ENCODE measurements at regions not wholly inside any gene's neighbourhood (a gene's known extent, or its start where the extent isn't known, plus 50 kb on each side); places are given as distances from the start of the nearest gene placed in this dataset.
A peak's percentile ranks its signal among the peaks of the same experiment; 100 is the strongest.

DNA sequence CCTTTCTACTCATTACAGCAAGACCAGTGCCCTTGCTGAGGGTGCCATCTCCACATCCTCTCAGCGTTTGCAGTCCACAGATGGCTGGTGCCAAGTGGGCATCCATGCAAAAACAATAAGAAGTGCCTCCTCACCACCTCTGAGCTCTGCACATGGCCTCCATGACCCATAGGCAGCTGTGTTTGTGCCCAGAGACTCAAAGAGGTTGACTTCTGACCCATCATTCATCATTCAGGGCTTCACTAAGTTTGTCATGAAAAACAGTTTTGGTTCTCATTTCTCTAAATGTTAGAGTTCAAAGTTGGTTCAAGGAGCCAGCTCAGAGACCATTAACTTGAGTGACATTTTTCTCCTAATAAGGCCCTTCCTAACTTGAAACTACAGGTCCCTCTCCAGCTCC lies 512.6 kb upstream of the MAP3K7 start:
- Mint-ChIP-seq H3K4me1 (no peaks in the 10 kb centered on the region), H3K27me3 (no peaks in the 10 kb centered on the region), H3K27ac (no peak overlapping the region), H3K9me3 (peaks cover 0 to 2% of the 10 kb centered on the region in 2 donors), H3K36me3 (no peaks in the 10 kb centered on the region), H3K4me3 (no peak overlapping the region)
- ATAC-seq (replicated peaks) = peak; percentile 29
- DNase-seq = no peak

DNA sequence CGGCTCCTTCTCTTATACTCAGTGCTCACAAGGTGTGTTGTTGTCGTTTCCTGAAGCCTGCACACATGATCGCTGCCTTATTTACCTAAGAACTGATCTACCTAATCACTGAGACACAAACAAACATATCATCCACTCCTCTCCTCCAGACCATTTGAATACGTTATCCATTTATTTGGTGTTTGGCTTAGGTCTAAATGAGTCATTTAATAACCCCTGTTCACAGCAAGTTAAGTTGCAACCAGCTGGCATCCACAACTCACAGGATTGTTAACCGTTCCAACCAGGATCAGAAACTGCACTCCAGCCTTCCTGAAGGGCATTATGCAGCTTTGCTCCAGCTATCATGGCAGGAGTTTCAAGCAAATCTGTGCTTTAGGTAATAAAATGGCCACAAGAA lies 511.1 kb upstream of the MAP3K7 start:
- DNase-seq (no peak), ATAC-seq (replicated peaks) (no peak)
- Mint-ChIP-seq H3K4me1 (no peaks in the 10 kb centered on the region), H3K4me3 (no peak overlapping the region), H3K36me3 (no peaks in the 10 kb centered on the region), H3K27ac (no peak overlapping the region), H3K27me3 (peaks cover 0 to 3% of the 10 kb centered on the region in 2 donors), H3K9me3 (peaks cover 0 to 2% of the 10 kb centered on the region in 2 donors)

- DNase-seq = no peak
- no peaks in the 10 kb centered on the region for H3K36me3 Mint-ChIP-seq
These were observed 510.5 kb upstream of the MAP3K7 start for GRCh38 chr6:91097364-91097763.

DNA sequence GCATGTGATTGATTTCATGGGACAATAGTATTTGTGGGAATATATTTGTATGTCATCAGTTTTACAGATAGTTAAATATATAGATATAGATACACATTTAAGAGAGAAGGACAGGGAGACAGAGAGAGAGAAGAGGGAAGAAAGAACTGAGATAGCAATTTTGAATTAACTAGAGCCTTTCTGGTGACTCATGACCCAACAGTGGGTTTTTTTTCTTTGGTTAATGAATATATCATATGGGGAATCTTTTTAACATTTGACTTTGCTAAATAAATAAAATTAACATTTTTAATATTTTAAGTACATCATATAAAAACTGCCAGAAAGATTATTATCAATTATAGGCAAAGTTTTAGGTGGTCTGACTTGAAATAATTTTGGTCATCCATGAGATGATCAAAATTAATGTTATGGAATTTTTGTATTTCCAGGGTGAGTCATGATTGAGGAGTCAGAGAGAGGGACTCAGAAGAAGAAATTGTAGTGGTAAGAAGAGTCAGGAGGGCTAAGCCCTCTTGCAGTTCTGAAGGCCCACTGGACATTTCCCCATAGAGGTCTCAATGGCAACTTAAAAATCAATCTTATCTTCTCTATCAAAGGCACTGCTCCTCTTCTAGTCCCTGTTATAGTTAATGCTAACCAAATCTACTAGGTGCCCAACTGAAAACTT lies 508.1 kb upstream of the MAP3K7 start:
- Mint-ChIP-seq H3K27me3 (peaks cover 3 to 10% of the 10 kb centered on the region in 2 donors), H3K4me1 (no peaks in the 10 kb centered on the region), H3K36me3 (no peaks in the 10 kb centered on the region), H3K4me3 (no peak overlapping the region), H3K27ac (no peak overlapping the region), H3K9me3 (peaks cover 0 to 2% of the 10 kb centered on the region in 2 donors)
- ATAC-seq (replicated peaks) (no peak), DNase-seq (no peak)

More at GRCh38 chr6:91097364-91097763, 510.5 kb upstream of the MAP3K7 start:
- Mint-ChIP-seq H3K27ac (no peak overlapping the region), H3K27me3 (peaks cover 1 to 3% of the 10 kb centered on the region in 2 donors), H3K4me1 (no peaks in the 10 kb centered on the region), H3K4me3 (no peak overlapping the region), H3K9me3 (peaks cover 0 to 2% of the 10 kb centered on the region in 2 donors)
- ATAC-seq (replicated peaks) = no peak

- ATAC-seq (replicated peaks) (no peak), DNase-seq (no peak)
- Mint-ChIP-seq H3K4me3 (no peak overlapping the region), H3K9me3 (peaks cover 0 to under 1% of the 10 kb centered on the region in 2 donors), H3K4me1 (no peaks in the 10 kb centered on the region), H3K27me3 (peaks cover 3 to 16% of the 10 kb centered on the region in 2 donors), H3K36me3 (no peaks in the 10 kb centered on the region), H3K27ac (no peak overlapping the region)
These were observed 507.5 kb upstream of the MAP3K7 start for GRCh38 chr6:91094341-91094740.

GRCh38 chr6:91088976-91089375 lies 502.1 kb upstream of the MAP3K7 start:
- H3K27me3 Mint-ChIP-seq = peaks cover 3 to 18% of the 10 kb centered on the region in 2 donors
- no peaks in the 10 kb centered on the region for H3K4me1 Mint-ChIP-seq
- no peaks in the 10 kb centered on the region for H3K36me3 Mint-ChIP-seq
- DNase-seq = no peak
- no peak overlapping the region for H3K27ac Mint-ChIP-seq
- no peak for ATAC-seq (replicated peaks)
- H3K9me3 Mint-ChIP-seq = no peaks in the 10 kb centered on the region
- no peak overlapping the region for H3K4me3 Mint-ChIP-seq

- Mint-ChIP-seq H3K36me3 (no peaks in the 10 kb centered on the region), H3K27me3 (peaks cover 2 to 18% of the 10 kb centered on the region in 2 donors), H3K27ac (no peak overlapping the region), H3K4me3 (no peak overlapping the region), H3K4me1 (no peaks in the 10 kb centered on the region), H3K9me3 (no peaks in the 10 kb centered on the region)
- ATAC-seq (replicated peaks) = no peak
- DNase-seq = no peak
These were observed 501.6 kb upstream of the MAP3K7 start for GRCh38 chr6:91088515-91088914.

DNA sequence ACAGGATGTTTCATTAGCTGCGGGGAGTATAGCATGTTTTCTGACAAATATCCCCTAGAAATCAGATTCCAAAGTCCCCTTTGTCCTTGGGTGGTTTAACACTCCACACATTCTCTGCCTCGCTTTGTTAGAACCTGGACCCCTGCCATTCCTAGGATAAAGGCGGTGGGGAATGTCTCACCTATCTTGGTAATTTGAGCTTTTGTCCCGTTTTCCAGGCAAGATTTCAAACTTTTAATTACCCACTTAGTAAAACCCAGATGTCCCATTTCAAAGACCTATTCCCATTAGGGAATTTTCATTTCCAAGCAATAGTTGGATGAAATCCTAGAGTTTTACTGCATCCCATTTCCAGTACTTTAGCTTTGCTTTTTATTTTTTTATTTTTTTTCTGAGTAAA lies 501.0 kb upstream of the MAP3K7 start:
- Mint-ChIP-seq H3K4me3 (no peak overlapping the region), H3K36me3 (no peaks in the 10 kb centered on the region), H3K9me3 (no peaks in the 10 kb centered on the region), H3K27ac (no peak overlapping the region), H3K4me1 (no peaks in the 10 kb centered on the region), H3K27me3 (peaks cover 3 to 18% of the 10 kb centered on the region in 2 donors)
- no peak for ATAC-seq (replicated peaks)
- DNase-seq = no peak

DNA sequence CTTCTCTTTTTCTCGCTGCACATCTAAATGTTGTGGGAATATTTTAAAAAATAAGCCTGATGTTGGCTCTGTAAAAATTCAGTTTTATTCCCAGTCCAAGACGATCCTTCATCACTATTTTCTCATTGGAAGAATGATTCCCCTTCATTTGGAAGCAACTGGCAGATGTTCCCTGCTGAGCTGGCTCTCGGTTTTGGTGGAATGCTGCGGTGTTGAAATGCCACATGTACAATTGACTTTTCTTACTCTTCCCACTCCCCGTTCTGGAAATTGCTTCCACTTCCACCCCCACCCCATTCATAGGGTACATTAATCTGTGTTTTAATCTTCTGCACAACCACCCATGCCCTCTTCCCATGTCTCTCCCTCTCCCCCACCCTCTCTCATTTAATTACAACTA lies 496.3 kb upstream of the MAP3K7 start:
- H3K4me3 Mint-ChIP-seq = no peak overlapping the region
- H3K36me3 Mint-ChIP-seq = no peaks in the 10 kb centered on the region
- no peaks in the 10 kb centered on the region for H3K4me1 Mint-ChIP-seq
- DNase-seq = no peak
- peak overlapping the region; percentile 38 for H3K27ac Mint-ChIP-seq
- ATAC-seq (replicated peaks) = no peak
- no peaks in the 10 kb centered on the region for H3K9me3 Mint-ChIP-seq
- peaks cover 0 to 3% of the 10 kb centered on the region in 2 donors for H3K27me3 Mint-ChIP-seq

DNA sequence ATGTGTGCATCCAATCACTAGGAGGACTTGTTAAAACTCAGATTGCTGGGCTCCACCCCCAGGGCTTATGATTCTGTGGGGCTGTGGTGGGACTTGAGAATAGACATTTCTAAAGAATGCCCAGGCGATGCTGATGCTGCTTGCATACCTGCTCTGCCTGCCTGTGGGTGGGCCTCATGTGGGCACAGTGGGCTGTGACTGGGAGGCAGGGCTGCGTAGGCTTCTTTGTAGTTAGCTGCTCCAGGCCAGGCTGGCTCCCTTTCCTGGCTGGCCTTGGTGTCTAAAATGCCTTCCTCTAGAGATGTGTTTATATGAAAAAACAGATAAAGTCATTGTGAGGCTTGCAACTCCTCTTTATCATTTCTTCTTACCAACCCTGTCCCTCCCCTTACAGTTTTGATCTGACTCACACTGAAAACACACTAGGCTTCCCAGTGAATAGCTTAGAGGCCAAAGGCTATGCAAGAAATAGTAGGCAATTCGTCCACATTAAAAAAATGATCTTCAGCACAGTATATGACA lies 495.5 kb upstream of the MAP3K7 start:
- H3K4me3 Mint-ChIP-seq = no peak overlapping the region
- H3K27me3 Mint-ChIP-seq = peaks cover 0 to 3% of the 10 kb centered on the region in 2 donors
- H3K36me3 Mint-ChIP-seq = no peaks in the 10 kb centered on the region
- no peaks in the 10 kb centered on the region for H3K4me1 Mint-ChIP-seq
- DNase-seq (no peak), ATAC-seq (replicated peaks) (no peak)
- H3K27ac Mint-ChIP-seq = no peak overlapping the region
- no peaks in the 10 kb centered on the region for H3K9me3 Mint-ChIP-seq

GRCh38 chr6:91081452-91082067 lies 494.7 kb upstream of the MAP3K7 start:
- ATAC-seq (replicated peaks) (peak in 1 of 2 donors; percentile 54), DNase-seq (no peak)
- Mint-ChIP-seq H3K27me3 (peaks cover 0 to 3% of the 10 kb centered on the region in 2 donors), H3K4me3 (no peak overlapping the region), H3K9me3 (no peaks in the 10 kb centered on the region), H3K4me1 (no peaks in the 10 kb centered on the region), H3K36me3 (no peaks in the 10 kb centered on the region), H3K27ac (no peak overlapping the region)

- Mint-ChIP-seq H3K36me3 (no peaks in the 10 kb centered on the region), H3K27ac (no peak overlapping the region), H3K9me3 (no peaks in the 10 kb centered on the region), H3K4me1 (no peaks in the 10 kb centered on the region), H3K4me3 (no peak overlapping the region), H3K27me3 (peaks cover 0 to 3% of the 10 kb centered on the region in 2 donors)
- DNase-seq (no peak), ATAC-seq (replicated peaks) (no peak)
These were observed 494.0 kb upstream of the MAP3K7 start for GRCh38 chr6:91080871-91081270.

DNA sequence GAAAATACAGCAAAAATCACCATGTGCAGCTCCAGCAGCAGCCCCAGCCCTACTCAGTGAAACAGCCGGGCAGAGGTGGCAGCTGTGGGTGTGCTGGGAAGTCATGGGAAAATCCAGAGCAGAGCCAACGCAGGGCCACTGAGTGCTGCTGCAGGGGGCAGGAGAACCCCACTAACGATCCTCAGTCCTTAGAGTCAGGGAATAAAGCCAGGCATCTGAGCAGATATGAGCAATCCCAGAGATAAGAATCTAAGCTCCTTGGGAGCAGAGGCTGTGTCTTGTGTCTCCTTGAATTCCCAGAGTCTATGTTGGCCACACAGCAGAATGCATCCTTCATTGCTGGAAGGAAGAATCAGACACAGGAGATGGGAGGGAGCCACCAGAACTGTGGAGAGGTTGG lies 493.1 kb upstream of the MAP3K7 start:
- Mint-ChIP-seq H3K4me1 (no peaks in the 10 kb centered on the region), H3K27me3 (peaks cover 0 to 3% of the 10 kb centered on the region in 2 donors), H3K9me3 (no peaks in the 10 kb centered on the region), H3K27ac (no peak overlapping the region), H3K36me3 (no peaks in the 10 kb centered on the region), H3K4me3 (no peak overlapping the region)
- no peak for DNase-seq
- ATAC-seq (replicated peaks) = peak in 1 of 2 donors; percentile 37

GRCh38 chr6:91075244-91075976 lies 488.5 kb upstream of the MAP3K7 start:
- Mint-ChIP-seq H3K4me1 (no peaks in the 10 kb centered on the region), H3K27ac (no peak overlapping the region), H3K4me3 (no peak overlapping the region), H3K27me3 (no peaks in the 10 kb centered on the region), H3K36me3 (no peaks in the 10 kb centered on the region), H3K9me3 (no peaks in the 10 kb centered on the region)
- no peak for DNase-seq
- no peak for ATAC-seq (replicated peaks)
